IMR-90 (cell line): ENCODE measurements at regions not wholly inside any gene's neighbourhood (a gene's known extent, or its start where the extent isn't known, plus 50 kb on each side); places are given as distances from the start of the nearest gene placed in this dataset.

Source experiments
- ATAC-seq: fragments of 200-7000 bp; cut with Tn5 transposase; 2 replicates; pipeline ENCODE4 v1.9.1; 2020; ENCODE audit warnings: low read depth, mild to moderate bottlenecking, moderate library complexity
- BruUV-seq: library from RNA; stranded (reverse); fragments of 400-500 nt; replicated peaks from 2 replicates; lab custom pipeline; 2021; lab: Mats Ljungman, UMichigan
- CTCF ChIA-PET: fragments of 300-600 bp; formaldehyde crosslinking; extraction: SDS; loops from one replicate; lab custom pipeline; 2021; ENCODE audit warnings: antibody characterized with exemption; lab: Yijun Ruan, JAX
- POLR2A ChIA-PET: fragments of 300-600 bp; sonication (Branson Sonifier 250); formaldehyde crosslinking; loops from one replicate; lab custom pipeline; 2022; ENCODE audit warnings: antibody characterized with exemption; ENCODE audit not compliant: unreplicated experiment; lab: Charles Lee
- DNase-seq: peaks from one replicate; pipeline ENCODE4 v3.0.0; 2013
- H2AFZ ChIP-seq: replicated peaks from 2 replicates; pipeline ENCODE3; 2013; ENCODE audit warnings: low read length, mild to moderate bottlenecking; ENCODE audit not compliant: poor library complexity
- H2AK5ac ChIP-seq: 2 replicates; pipeline ENCODE4 v1.6.1; 2013; ENCODE audit warnings: low read depth, low read length, inconsistent platforms
- H2AK9ac ChIP-seq: replicated peaks from 2 replicates; pipeline ENCODE3; 2013; ENCODE audit warnings: mild to moderate bottlenecking, low read depth, low read length, moderate library complexity; ENCODE audit not compliant: poor library complexity
- H2BK120ac ChIP-seq: 2 replicates; pipeline ENCODE4 v1.6.1; 2013; ENCODE audit warnings: low read depth, low read length, inconsistent platforms
- H2BK15ac ChIP-seq: 3 replicates; pipeline ENCODE4 v1.6.1; 2013; ENCODE audit warnings: low read depth, low read length, inconsistent platforms
- H2BK20ac ChIP-seq: 2 replicates; pipeline ENCODE4 v1.6.1; 2013; ENCODE audit warnings: low read depth, mild to moderate bottlenecking, inconsistent platforms, low read length, moderate library complexity
- H2BK5ac ChIP-seq: 2 replicates; pipeline ENCODE4 v1.6.1; 2013; ENCODE audit warnings: mild to moderate bottlenecking, low read depth, low read length, inconsistent platforms; ENCODE audit not compliant: poor library complexity, severe bottlenecking
- H3K14ac ChIP-seq: replicated peaks from 2 replicates; pipeline ENCODE4 v1.6.1; 2013; ENCODE audit warnings: low read depth, low read length, inconsistent platforms
- H3K18ac ChIP-seq: 2 replicates; pipeline ENCODE4 v1.6.1; 2013; ENCODE audit warnings: low read depth, low read length, control low read depth
- H3K23ac ChIP-seq: 2 replicates; pipeline ENCODE4 v1.6.1; 2013; ENCODE audit warnings: low read depth, low read length, inconsistent platforms
- H3K27ac ChIP-seq: 2 replicates; pipeline ENCODE4 v1.5.1; 2013; ENCODE audit warnings: mild to moderate bottlenecking, control low read depth, low read length; ENCODE audit not compliant: insufficient read depth
- H3K27me3 ChIP-seq: 2 replicates; pipeline ENCODE4 v1.6.1; 2013; ENCODE audit warnings: low read length; ENCODE audit not compliant: control insufficient read depth, insufficient read depth
- H3K36me3 ChIP-seq: 2 replicates; pipeline ENCODE4 v1.6.1; 2013; ENCODE audit warnings: low read length, mixed read lengths; ENCODE audit not compliant: control insufficient read depth, insufficient read depth
- H3K4ac ChIP-seq: 2 replicates; pipeline ENCODE4 v1.6.1; 2013; ENCODE audit warnings: low read depth, low read length, inconsistent platforms
- H3K4me1 ChIP-seq: 2 replicates; pipeline ENCODE4 v1.6.1; 2013; ENCODE audit warnings: low read length, mixed read lengths; ENCODE audit not compliant: control insufficient read depth, insufficient read depth
- H3K4me2 ChIP-seq: 2 replicates; pipeline ENCODE4 v1.6.1; 2013; ENCODE audit warnings: low read depth, mild to moderate bottlenecking, control low read depth, low read length, moderate library complexity
- H3K4me3 ChIP-seq: 2 replicates; pipeline ENCODE4 v1.5.1; 2013; ENCODE audit warnings: low read depth, mild to moderate bottlenecking, control low read depth, low read length, moderate library complexity; ENCODE audit not compliant: insufficient read depth
- H3K56ac ChIP-seq: 2 replicates; pipeline ENCODE4 v1.6.1; 2013; ENCODE audit warnings: low read length, inconsistent platforms; ENCODE audit not compliant: insufficient read depth; ENCODE audit errors: extremely low read depth
- H3K79me1 ChIP-seq, 2 experiments: 2 replicates each; pipeline ENCODE4 v1.6.1; 2013; ENCODE audit warnings: low read length in 2 of 2, inconsistent platforms in 1 of 2, low read depth in 1 of 2
- H3K9ac ChIP-seq: 2 replicates; pipeline ENCODE4 v1.6.1; 2013; ENCODE audit warnings: low read depth, low read length, control low read depth
- H3K9me1 ChIP-seq: 2 replicates; pipeline ENCODE4 v1.6.1; 2013; ENCODE audit warnings: low read length, inconsistent platforms; ENCODE audit not compliant: insufficient read depth
- H3K9me3 ChIP-seq: 2 replicates; pipeline ENCODE4 v1.6.1; 2013; ENCODE audit warnings: low read length; ENCODE audit not compliant: control insufficient read depth, insufficient read depth
- H4K20me1 ChIP-seq: 2 replicates; pipeline ENCODE4 v1.6.1; 2013; ENCODE audit warnings: low read length, inconsistent platforms; ENCODE audit not compliant: insufficient read depth
- H4K5ac ChIP-seq: 2 replicates; pipeline ENCODE4 v1.6.1; 2013; ENCODE audit warnings: mild to moderate bottlenecking, low read depth, low read length, control low read depth
- H4K8ac ChIP-seq, 2 experiments: 2 replicates each; pipeline ENCODE4 v1.6.1; 2013; ENCODE audit warnings: low read depth in 2 of 2, low read length in 2 of 2, control low read depth in 1 of 2, inconsistent platforms in 1 of 2
- H4K91ac ChIP-seq: 2 replicates; pipeline ENCODE4 v1.6.1; 2013; ENCODE audit warnings: low read depth, low read length, inconsistent platforms; ENCODE audit not compliant: insufficient read depth
- BHLHE40 ChIP-seq: fragments of 150-350 bp; IDR thresholded peaks from 2 replicates; pipeline ENCODE4 v1.6.1; 2016; ENCODE audit warnings: mild to moderate bottlenecking, low read depth, low read length
- CEBPB ChIP-seq: IDR thresholded peaks from 2 replicates; pipeline ENCODE4 v1.6.1; 2012; ENCODE audit warnings: low read depth, low read length, improper control_type of control experiment
- CHD1 ChIP-seq: IDR thresholded peaks from 2 replicates; pipeline ENCODE4 v1.6.1; 2012; ENCODE audit warnings: low read depth, low read length, improper control_type of control experiment
- CTCF ChIP-seq: conservative IDR thresholded peaks from 2 replicates; pipeline ENCODE4 v1.5.1; 2012; ENCODE audit warnings: mild to moderate bottlenecking, low read depth, low read length, improper control_type of control experiment
- ELK1 ChIP-seq: fragments of 150-350 bp; IDR thresholded peaks from 2 replicates; pipeline ENCODE4 v1.6.1; 2016; ENCODE audit warnings: low read depth, mild to moderate bottlenecking, low read length, moderate library complexity, borderline replicate concordance
- FOS ChIP-seq: fragments of 150-350 bp; IDR thresholded peaks from 2 replicates; pipeline ENCODE4 v1.6.1; 2016; ENCODE audit warnings: low read depth, low read length
- MAFK ChIP-seq: IDR thresholded peaks from 2 replicates; pipeline ENCODE4 v1.6.1; 2012; ENCODE audit warnings: low read depth, low read length, improper control_type of control experiment
- MAZ ChIP-seq: IDR thresholded peaks from 2 replicates; pipeline ENCODE4 v1.6.1; 2012; ENCODE audit warnings: low read depth, mild to moderate bottlenecking, low read length, improper control_type of control experiment, moderate library complexity, borderline replicate concordance
- MXI1 ChIP-seq: IDR thresholded peaks from 2 replicates; pipeline ENCODE4 v1.6.1; 2012; ENCODE audit warnings: low read depth, mild to moderate bottlenecking, low read length, moderate library complexity, borderline replicate concordance
- NFE2L2 ChIP-seq: fragments of 150-350 bp; IDR thresholded peaks from 2 replicates; pipeline ENCODE4 v1.6.1; 2016; ENCODE audit warnings: low read depth, mild to moderate bottlenecking, low read length
- POLR2A ChIP-seq: IDR thresholded peaks from 2 replicates; pipeline ENCODE4 v1.6.1; 2012; ENCODE audit warnings: mild to moderate bottlenecking, low read depth, low read length
- RAD21 ChIP-seq: IDR thresholded peaks from 2 replicates; pipeline ENCODE4 v1.6.1; 2012; ENCODE audit warnings: low read length, improper control_type of control experiment
- RCOR1 ChIP-seq: IDR thresholded peaks from 2 replicates; pipeline ENCODE4 v1.6.1; 2012; ENCODE audit warnings: mild to moderate bottlenecking, low read length, improper control_type of control experiment; ENCODE audit not compliant: insufficient replicate concordance
- RFX5 ChIP-seq: IDR thresholded peaks from 2 replicates; pipeline ENCODE4 v1.8.0; 2012; ENCODE audit warnings: low read depth, mild to moderate bottlenecking, low read length, moderate library complexity
- SMC3 ChIP-seq: fragments of 150-350 bp; IDR thresholded peaks from 2 replicates; pipeline ENCODE4 v1.6.1; 2016; ENCODE audit warnings: low read depth, mild to moderate bottlenecking, antibody characterized with exemption, low read length, moderate library complexity
- USF2 ChIP-seq: fragments of 150-350 bp; IDR thresholded peaks from 2 replicates; pipeline ENCODE4 v1.6.1; 2017; ENCODE audit warnings: mild to moderate bottlenecking, antibody characterized with exemption, low read length, low read depth
- WGBS, 2 experiments: methylation state at CpG; one replicate each; pipeline versions ENCODE4 v1.1.5 to v1.1.7; 2013; ENCODE audit warnings: missing lambda C conversion rate in 2 of 2; ENCODE audit not compliant: insufficient read length in 1 of 2; ENCODE audit errors: extremely low coverage in 2 of 2; 5-methylcytosine and 5-hydroxymethylcytosine counted together
- dilution Hi-C: fragments of 300-500 bp; cut with HindIII; formaldehyde crosslinking; loops from one replicate; pipeline ENCODE4 v1.14.3; 2018; ENCODE audit warnings: low sequenced_read_pairs; ENCODE audit not compliant: unreplicated experiment
- in situ Hi-C: fragments of 300-500 bp; cut with MboI; formaldehyde crosslinking; loops from 3 replicates; pipeline ENCODE4 v1.14.3; 2019; ENCODE audit warnings: low sequenced_read_pairs, inconsistent platforms, mixed read lengths
- intact Hi-C: fragments of 100-400 bp; cut with micrococcal nuclease; formaldehyde crosslinking; loops from 2 replicates; pipeline ENCODE4 v1.10.0; 2022

- H2BK5ac ChIP-seq: no peak overlapping the region
- intact Hi-C loops: no loop called here
- WGBS, 2 experiments: no CpG with 5 or more reads among the region's 1 CpG
- ChIA-PET CTCF (no interaction called here), POLR2A (no interaction called here)
- no peak overlapping the region for H3K18ac ChIP-seq
- H3K4me2 ChIP-seq: no peak overlapping the region
- H2BK20ac ChIP-seq: no peak overlapping the region
- in situ Hi-C loops: no loop called here
- no peak overlapping the region for H3K23ac ChIP-seq
- H3K27ac ChIP-seq: no peak overlapping the region
- H3K9me1 ChIP-seq: no peaks in the 10 kb centered on the region
- BruUV-seq: no TSS peak
- H3K27me3 ChIP-seq: no peaks in the 10 kb centered on the region
- H3K36me3 ChIP-seq: no peaks in the 10 kb centered on the region
- no peak overlapping the region for H3K9ac ChIP-seq
- no peak overlapping the region for H4K5ac ChIP-seq
- TF ChIP-seq MAFK (no peak), RCOR1 (no peak), MAZ (no peak), MXI1 (no peak), BHLHE40 (no peak), CHD1 (no peak), ELK1 (no peak), RAD21 (no peak), CEBPB (no peak), CTCF (no peak), RFX5 (no peak), POLR2A (no peak), NFE2L2 (no peak), SMC3 (no peak), FOS (no peak), USF2 (no peak)
- no peaks in the 10 kb centered on the region for H3K79me1 ChIP-seq
- H3K14ac ChIP-seq: no peak overlapping the region
- H3K4ac ChIP-seq: no peak overlapping the region
- H2AFZ ChIP-seq: no peak overlapping the region
- H3K4me1 ChIP-seq: no peaks in the 10 kb centered on the region
- H2AK5ac ChIP-seq: no peak overlapping the region
- H4K8ac ChIP-seq: no peak overlapping the region
- H4K20me1 ChIP-seq: no peaks in the 10 kb centered on the region
- no peak overlapping the region for H2BK120ac ChIP-seq
- H2BK15ac ChIP-seq: no peak overlapping the region
- no peaks in the 10 kb centered on the region for H3K9me3 ChIP-seq
- DNase-seq (no peak), ATAC-seq (no peak)
- no peak overlapping the region for H2AK9ac ChIP-seq
- dilution Hi-C loops: no loop called here
- H3K56ac ChIP-seq: no peak overlapping the region
- no peak overlapping the region for H4K91ac ChIP-seq
- H3K4me3 ChIP-seq: no peak overlapping the region
Observed at GRCh38 chr9:78654324-78654723, 357.4 kb downstream of the PSAT1 start.
